ENCODE measurements at regions not wholly inside any gene's neighbourhood (a gene's known extent, or its start where the extent isn't known, plus 50 kb on each side); places are given as distances from the start of the nearest gene placed in this dataset.

DNA sequence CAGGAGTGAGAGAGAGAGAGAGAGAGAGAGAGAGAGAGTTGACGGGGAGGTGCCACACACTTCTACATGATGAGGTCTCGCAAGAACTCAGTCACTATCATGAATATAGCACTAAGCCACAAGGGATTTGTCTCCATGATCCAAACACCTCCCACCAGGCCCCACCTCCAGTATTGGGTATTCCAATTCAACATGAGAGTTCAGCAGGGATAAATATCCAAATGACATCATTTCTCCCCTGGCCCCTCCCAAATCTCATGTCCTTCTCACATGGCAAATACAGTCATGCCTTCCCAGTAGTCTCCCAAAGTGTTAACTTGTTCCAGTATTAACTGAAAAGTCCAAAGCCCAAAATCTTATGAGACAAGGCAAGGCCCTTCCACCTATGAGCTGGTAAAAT lies 330.7 kb downstream of the CDH26 start:
- DNase-seq (ENCODE audit: low read depth): no peak
- TF ChIP-seq, protein P1, sequence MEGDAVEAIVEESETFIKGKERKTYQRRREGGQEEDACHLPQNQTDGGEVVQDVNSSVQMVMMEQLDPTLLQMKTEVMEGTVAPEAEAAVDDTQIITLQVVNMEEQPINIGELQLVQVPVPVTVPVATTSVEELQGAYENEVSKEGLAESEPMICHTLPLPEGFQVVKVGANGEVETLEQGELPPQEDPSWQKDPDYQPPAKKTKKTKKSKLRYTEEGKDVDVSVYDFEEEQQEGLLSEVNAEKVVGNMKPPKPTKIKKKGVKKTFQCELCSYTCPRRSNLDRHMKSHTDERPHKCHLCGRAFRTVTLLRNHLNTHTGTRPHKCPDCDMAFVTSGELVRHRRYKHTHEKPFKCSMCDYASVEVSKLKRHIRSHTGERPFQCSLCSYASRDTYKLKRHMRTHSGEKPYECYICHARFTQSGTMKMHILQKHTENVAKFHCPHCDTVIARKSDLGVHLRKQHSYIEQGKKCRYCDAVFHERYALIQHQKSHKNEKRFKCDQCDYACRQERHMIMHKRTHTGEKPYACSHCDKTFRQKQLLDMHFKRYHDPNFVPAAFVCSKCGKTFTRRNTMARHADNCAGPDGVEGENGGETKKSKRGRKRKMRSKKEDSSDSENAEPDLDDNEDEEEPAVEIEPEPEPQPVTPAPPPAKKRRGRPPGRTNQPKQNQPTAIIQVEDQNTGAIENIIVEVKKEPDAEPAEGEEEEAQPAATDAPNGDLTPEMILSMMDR (IDR thresholded peaks at IDR 0.05; ENCODE audit: insufficient read depth, low read length, severe bottlenecking): no peak
- no peak for FAIRE-seq
- H3K36me3 ChIP-seq (ENCODE audit: control insufficient read depth, insufficient read depth, low read length): no peaks in the 10 kb centered on the region
- no peak overlapping the region for H3K4me3 ChIP-seq (ENCODE audit: low read depth, low read length)
- H3K27me3 ChIP-seq (ENCODE audit: control insufficient read depth, insufficient read depth, low read length): no peaks in the 10 kb centered on the region

DNA sequence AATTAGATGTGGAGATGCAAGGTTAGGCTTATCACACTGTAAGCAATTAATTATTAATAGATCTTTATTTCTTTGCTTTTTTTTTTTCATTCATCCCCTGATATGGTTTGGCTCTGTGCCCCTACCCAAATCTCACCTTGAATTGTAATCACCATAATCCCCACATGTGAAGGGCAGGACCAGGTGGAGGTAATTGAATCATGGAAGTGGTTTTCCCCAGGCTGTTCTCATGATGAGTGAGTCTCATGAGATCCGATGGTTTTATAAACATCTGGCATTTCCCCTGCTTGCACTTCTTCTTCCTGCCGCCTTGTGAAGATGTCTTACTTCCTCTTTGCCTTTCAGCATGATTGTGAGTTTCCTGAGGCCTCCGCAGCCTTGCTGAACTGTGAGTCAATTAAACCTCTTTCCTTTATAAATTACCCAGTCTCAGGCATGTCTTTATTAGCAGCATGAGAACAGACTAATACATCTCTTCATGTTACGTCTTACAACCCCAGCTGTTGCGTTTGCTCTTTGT lies 333.8 kb downstream of the CDH26 start:
- no peaks in the 10 kb centered on the region for H3K36me3 ChIP-seq (ENCODE audit: control insufficient read depth, insufficient read depth, low read length)
- FAIRE-seq (no peak), DNase-seq (ENCODE audit: low read depth) (no peak)
- no peaks in the 10 kb centered on the region for H3K27me3 ChIP-seq (ENCODE audit: control insufficient read depth, insufficient read depth, low read length)
- TF ChIP-seq, protein P1 (IDR thresholded peaks at IDR 0.05; ENCODE audit: insufficient read depth, low read length, severe bottlenecking): no peak
- H3K4me3 ChIP-seq (ENCODE audit: low read depth, low read length): no peak overlapping the region

DNA sequence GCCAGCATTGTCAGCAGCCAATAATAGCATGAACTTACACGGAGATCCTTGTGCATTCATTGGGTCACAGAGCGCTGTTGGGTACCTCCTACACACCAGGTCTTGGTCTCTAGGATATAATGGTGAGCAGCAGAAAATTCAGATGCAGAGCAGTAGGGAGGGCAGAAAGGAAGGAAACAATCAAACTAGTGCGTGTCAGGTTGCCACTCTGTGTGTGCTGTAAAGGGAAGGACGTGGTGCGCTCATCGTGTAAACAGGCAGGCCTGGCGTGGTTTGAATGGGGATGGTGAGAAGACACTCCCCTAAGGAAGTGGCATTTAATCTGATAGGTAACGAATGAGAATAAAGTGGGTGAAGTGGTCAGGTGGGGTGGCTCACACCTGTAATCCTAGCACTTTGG lies 336.4 kb downstream of the CDH26 start:
- H3K4me3 ChIP-seq (ENCODE audit: low read depth, low read length): no peak overlapping the region
- H3K27me3 ChIP-seq (ENCODE audit: control insufficient read depth, insufficient read depth, low read length): no peaks in the 10 kb centered on the region
- DNase-seq (ENCODE audit: low read depth) (no peak), FAIRE-seq (no peak)
- H3K36me3 ChIP-seq (ENCODE audit: control insufficient read depth, insufficient read depth, low read length): no peaks in the 10 kb centered on the region
- TF ChIP-seq, protein P1 (IDR thresholded peaks at IDR 0.05; ENCODE audit: insufficient read depth, low read length, severe bottlenecking): no peak

DNA sequence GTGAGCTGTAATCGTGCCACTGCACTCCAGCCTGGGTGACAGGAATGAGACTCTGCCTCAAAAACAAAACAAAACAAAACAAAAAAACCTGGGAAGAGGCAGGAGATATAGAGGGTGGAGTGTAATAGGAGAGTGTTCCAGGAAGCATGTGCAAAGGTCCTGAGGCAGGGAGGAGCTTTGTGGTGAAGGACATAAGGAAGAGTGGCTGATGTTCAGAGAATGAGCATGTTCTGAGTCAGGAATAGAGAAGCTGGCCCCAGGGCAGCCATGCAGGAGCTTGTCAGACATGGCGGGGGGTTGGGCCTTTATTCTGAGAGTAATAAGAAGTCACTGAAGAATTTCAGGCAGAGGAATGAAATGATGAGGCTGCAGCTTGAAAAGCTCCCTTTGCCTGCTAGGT lies 337.0 kb downstream of the CDH26 start:
- DNase-seq (ENCODE audit: low read depth) (peak; percentile 62), FAIRE-seq (no peak)
- no peaks in the 10 kb centered on the region for H3K36me3 ChIP-seq (ENCODE audit: control insufficient read depth, insufficient read depth, low read length)
- no peaks in the 10 kb centered on the region for H3K27me3 ChIP-seq (ENCODE audit: control insufficient read depth, insufficient read depth, low read length)
- H3K4me3 ChIP-seq (ENCODE audit: low read depth, low read length): no peak overlapping the region
- TF ChIP-seq, protein P1 (IDR thresholded peaks at IDR 0.05; ENCODE audit: insufficient read depth, low read length, severe bottlenecking): no peak

DNA sequence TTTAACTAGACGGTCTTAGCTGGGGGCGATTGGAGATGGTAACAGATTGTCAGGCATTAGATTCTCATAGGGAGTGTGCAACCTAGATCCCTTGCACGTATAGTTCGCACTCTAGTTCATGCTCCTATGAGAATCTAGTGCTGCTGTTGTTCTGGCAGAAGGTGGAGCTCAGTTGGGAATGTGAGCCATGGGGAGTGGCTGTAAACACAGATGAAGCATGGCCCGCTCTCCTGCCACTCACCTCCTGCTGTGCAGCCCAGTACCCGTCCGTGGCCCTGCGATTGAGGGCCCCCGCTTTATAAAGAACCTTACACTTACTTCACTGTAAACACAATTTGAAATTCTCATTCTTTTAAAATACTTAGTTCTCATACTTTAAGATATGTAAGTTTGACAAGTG lies 339.4 kb downstream of the CDH26 start:
- DNase-seq (ENCODE audit: low read depth): no peak
- Histone ChIP-seq H3K36me3 (ENCODE audit: control insufficient read depth, insufficient read depth, low read length) (no peaks in the 10 kb centered on the region), H3K4me3 (ENCODE audit: low read depth, low read length) (no peak overlapping the region), H3K27me3 (ENCODE audit: control insufficient read depth, insufficient read depth, low read length) (no peaks in the 10 kb centered on the region)
- TF ChIP-seq, protein P1 (IDR thresholded peaks at IDR 0.05; ENCODE audit: insufficient read depth, low read length, severe bottlenecking): no peak
- FAIRE-seq: no peak

DNA sequence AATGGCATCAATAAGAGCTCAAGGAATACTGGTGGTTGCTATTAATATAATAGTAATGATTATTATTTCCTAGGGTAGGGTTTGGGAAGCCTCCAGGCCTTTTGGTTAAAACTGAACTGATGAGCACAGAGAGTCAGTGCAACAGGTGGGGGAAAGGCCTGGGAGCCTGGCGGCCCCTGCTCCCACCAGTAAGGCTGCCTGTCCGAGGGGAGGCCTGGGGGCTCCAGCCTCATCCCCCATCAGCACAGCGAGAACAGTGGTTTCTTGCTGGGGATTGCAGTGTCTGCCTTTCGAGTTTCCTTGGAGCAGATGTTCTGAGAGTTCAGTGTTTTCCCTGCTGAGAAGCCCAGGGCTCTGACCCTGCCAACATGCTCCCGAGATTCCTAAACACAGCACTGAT lies 340.4 kb downstream of the CDH26 start:
- no peak overlapping the region for H3K4me3 ChIP-seq (ENCODE audit: low read depth, low read length)
- no peaks in the 10 kb centered on the region for H3K36me3 ChIP-seq (ENCODE audit: control insufficient read depth, insufficient read depth, low read length)
- TF ChIP-seq, protein P1 (IDR thresholded peaks at IDR 0.05; ENCODE audit: insufficient read depth, low read length, severe bottlenecking): no peak
- FAIRE-seq (no peak), DNase-seq (ENCODE audit: low read depth) (no peak)
- no peaks in the 10 kb centered on the region for H3K27me3 ChIP-seq (ENCODE audit: control insufficient read depth, insufficient read depth, low read length)
